ENCODE measurements at regions not wholly inside any gene's neighbourhood (a gene's known extent, or its start where the extent isn't known, plus 50 kb on each side); places are given as distances from the start of the nearest gene placed in this dataset.

DNA sequence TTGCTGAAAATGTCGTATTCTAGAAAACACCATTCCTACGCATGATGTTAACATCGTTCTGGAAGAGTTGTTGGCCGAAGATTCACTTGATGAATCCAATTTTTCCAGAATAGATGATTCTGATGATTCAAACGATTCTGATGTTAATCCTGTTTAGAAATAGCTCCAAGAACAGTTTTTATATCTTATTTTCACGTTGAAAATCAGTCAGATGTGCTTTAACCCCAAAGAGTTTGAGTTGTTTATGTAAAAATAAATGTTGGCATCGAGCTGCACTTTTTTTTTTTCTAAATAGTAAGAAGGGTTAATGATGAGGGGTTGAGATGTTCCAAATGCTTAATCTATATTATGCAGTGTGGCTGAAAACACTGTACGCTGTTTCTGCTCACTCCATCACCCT is 99.9 kb upstream of the LINC00305 start:
- H3K4me1 ChIP-seq (ENCODE audit: control insufficient read depth in 5 of 5, insufficient read depth in 5 of 5, low read length in 5 of 5) = peaks cover 0 to 3% (median 0%) of the 10 kb centered on the region in 5 donors
- no peak overlapping the region for H3K27ac ChIP-seq (ENCODE audit: low read depth, low read length)
- no peak overlapping the region for H3K4me3 ChIP-seq (ENCODE audit: low read depth in 1 of 5, low read length in 5 of 5)
- H3K9me3 ChIP-seq (ENCODE audit: control insufficient read depth in 5 of 5, low read length in 5 of 5) = no peaks in the 10 kb centered on the region
- H3K36me3 ChIP-seq (ENCODE audit: control insufficient read depth in 5 of 5, insufficient read depth in 5 of 5, low read length in 5 of 5) = no peaks in the 10 kb centered on the region
- no peak overlapping the region for H3K9ac ChIP-seq (ENCODE audit: low read length in 5 of 5)
- H3K27me3 ChIP-seq (ENCODE audit: control insufficient read depth in 5 of 5, insufficient read depth in 4 of 5, low read length in 5 of 5) = no peaks in the 10 kb centered on the region

DNA sequence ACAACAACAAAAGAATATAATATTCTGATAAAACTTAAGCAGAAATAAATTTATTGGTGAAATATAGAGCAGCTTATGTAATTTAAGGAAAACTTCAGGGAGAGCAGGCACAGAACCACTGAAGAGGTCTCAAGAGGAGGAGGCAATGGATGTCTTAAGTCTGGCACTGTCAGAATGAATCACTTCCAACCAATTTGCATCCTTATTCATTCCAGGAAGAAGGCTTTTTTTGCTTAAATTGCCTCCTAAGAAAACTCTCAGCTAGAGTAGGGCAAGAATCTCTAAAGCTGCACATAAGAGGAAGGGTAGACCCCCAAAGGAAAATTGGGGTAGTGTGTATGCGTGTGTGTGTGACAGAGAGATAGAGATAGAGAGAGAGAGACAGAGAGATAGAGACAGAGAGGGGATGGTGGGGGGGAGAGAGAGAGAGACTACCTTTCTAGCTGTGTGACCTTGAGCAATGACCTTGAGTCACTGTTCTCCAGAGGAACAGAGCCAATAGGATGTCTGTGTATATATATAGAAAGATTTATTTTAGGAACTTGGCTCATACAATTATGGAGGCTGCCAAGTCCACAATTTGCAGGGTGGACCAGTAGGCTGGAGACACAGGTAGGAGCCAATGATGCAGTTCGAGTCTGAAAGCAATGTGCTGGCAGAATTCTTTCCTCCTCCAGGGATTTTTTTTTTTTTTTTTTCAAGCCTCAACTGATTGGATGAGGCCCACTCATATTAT is 96.4 kb upstream of the LINC00305 start:
- no peaks in the 10 kb centered on the region for H3K36me3 ChIP-seq (ENCODE audit: control insufficient read depth in 5 of 5, insufficient read depth in 5 of 5, low read length in 5 of 5)
- no peak overlapping the region for H3K9ac ChIP-seq (ENCODE audit: low read length in 5 of 5)
- no peak overlapping the region for H3K4me3 ChIP-seq (ENCODE audit: low read depth in 1 of 5, low read length in 5 of 5)
- H3K9me3 ChIP-seq (ENCODE audit: control insufficient read depth in 5 of 5, low read length in 5 of 5) = no peaks in the 10 kb centered on the region
- H3K27ac ChIP-seq (ENCODE audit: low read depth, low read length) = no peak overlapping the region
- peaks cover 0 to 3% (median 0%) of the 10 kb centered on the region in 5 donors for H3K4me1 ChIP-seq (ENCODE audit: control insufficient read depth in 5 of 5, insufficient read depth in 5 of 5, low read length in 5 of 5)
- H3K27me3 ChIP-seq (ENCODE audit: control insufficient read depth in 5 of 5, insufficient read depth in 4 of 5, low read length in 5 of 5) = no peaks in the 10 kb centered on the region

DNA sequence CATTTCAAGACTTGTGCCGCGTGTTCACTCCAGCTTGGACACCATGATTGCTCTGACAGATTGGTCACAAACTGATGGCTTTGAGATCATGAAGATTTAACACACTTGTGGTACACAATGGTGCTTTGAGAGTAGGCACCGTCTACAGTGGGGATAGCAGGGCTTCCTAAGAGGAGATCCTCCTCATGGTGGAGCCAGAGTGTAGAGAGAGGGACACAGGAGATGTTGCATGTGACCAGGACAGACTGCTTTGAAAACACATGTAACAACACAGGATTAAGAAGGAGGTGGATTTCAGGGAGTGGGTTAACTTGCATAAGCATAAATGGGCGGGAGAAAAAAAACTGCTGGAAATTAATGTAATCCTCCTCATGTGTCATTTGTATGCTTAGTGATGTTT is 95.7 kb upstream of the LINC00305 start:
- H3K4me1 ChIP-seq (ENCODE audit: control insufficient read depth in 5 of 5, insufficient read depth in 5 of 5, low read length in 5 of 5) = peaks cover 0 to 3% (median 0%) of the 10 kb centered on the region in 5 donors
- H3K9ac ChIP-seq (ENCODE audit: low read length in 5 of 5) = no peak overlapping the region
- no peak overlapping the region for H3K4me3 ChIP-seq (ENCODE audit: low read depth in 1 of 5, low read length in 5 of 5)
- H3K36me3 ChIP-seq (ENCODE audit: control insufficient read depth in 5 of 5, insufficient read depth in 5 of 5, low read length in 5 of 5) = no peaks in the 10 kb centered on the region
- H3K27me3 ChIP-seq (ENCODE audit: control insufficient read depth in 5 of 5, insufficient read depth in 4 of 5, low read length in 5 of 5) = no peaks in the 10 kb centered on the region
- no peaks in the 10 kb centered on the region for H3K9me3 ChIP-seq (ENCODE audit: control insufficient read depth in 5 of 5, low read length in 5 of 5)
- no peak overlapping the region for H3K27ac ChIP-seq (ENCODE audit: low read depth, low read length)

DNA sequence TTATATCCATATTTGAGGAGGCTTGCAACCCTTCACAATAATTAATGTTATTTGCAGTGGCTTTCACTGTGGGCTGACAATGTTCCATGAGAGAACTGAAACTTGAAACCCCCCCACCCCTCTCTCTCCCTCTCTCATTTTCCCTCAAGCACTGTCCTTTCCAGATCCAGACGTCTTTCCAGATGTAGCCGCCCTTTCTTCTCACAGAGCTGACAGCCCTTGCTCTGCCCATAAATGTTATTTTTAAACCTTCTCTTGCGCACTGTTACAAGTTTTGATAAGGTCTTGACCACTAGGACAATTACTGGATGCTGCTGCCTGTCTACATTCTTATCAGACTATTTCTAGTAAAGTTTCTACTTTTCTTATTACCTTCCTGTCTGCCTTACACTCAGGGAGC is 91.4 kb upstream of the LINC00305 start:
- Histone ChIP-seq H3K4me1 (ENCODE audit: control insufficient read depth in 5 of 5, insufficient read depth in 5 of 5, low read length in 5 of 5) (peaks cover 0 to 3% (median 0%) of the 10 kb centered on the region in 5 donors), H3K9ac (ENCODE audit: low read length in 5 of 5) (no peak overlapping the region), H3K4me3 (ENCODE audit: low read depth in 1 of 5, low read length in 5 of 5) (no peak overlapping the region), H3K27me3 (ENCODE audit: control insufficient read depth in 5 of 5, insufficient read depth in 4 of 5, low read length in 5 of 5) (no peaks in the 10 kb centered on the region), H3K9me3 (ENCODE audit: control insufficient read depth in 5 of 5, low read length in 5 of 5) (no peaks in the 10 kb centered on the region), H3K27ac (ENCODE audit: low read depth, low read length) (no peak overlapping the region), H3K36me3 (ENCODE audit: control insufficient read depth in 5 of 5, insufficient read depth in 5 of 5, low read length in 5 of 5) (no peaks in the 10 kb centered on the region)

DNA sequence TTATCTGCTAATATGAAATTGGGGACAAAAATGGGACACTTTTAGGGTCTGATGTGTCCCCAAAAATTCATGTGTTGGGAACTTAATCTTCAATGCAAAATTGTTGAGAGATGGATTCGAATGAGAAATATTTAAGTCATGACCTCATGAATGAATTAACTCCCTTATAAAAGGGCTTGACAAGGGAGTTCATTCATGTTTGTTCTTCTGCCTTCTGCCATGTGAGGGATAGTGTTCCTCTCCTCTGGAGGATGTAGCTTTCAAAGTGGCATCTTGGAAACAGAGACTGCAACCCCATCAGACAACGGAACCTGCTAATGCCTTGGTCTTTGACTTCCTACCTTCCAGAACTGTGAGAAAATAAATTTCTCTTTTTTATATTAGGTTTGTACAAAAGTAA is 89.2 kb upstream of the LINC00305 start:
- Histone ChIP-seq H3K9me3 (ENCODE audit: control insufficient read depth in 5 of 5, low read length in 5 of 5) (no peaks in the 10 kb centered on the region), H3K4me3 (ENCODE audit: low read depth in 1 of 5, low read length in 5 of 5) (no peak overlapping the region), H3K27ac (ENCODE audit: low read depth, low read length) (no peak overlapping the region)

DNA sequence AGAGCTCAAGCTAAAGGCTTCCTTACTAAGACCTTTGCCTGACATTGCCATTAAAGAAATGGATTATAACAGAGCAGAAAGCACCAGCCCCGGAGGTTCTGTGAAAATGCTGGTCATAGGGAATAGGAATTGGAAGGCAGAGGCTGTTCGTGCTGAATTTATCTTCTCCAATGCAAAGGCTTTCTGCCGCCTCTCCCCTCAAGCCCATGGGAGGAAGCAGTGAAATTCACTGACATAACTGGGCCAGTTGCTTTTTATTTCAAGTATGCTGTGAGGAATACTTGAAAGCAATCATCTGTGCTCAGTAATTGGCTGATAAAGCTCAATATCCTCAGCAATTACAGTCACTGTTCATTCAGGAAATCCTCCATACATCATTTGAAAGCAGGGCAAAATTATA is 85.4 kb upstream of the LINC00305 start:
- H3K4me1 ChIP-seq (ENCODE audit: control insufficient read depth in 5 of 5, insufficient read depth in 5 of 5, low read length in 5 of 5) = no peaks in the 10 kb centered on the region
- H3K27me3 ChIP-seq (ENCODE audit: control insufficient read depth in 5 of 5, insufficient read depth in 4 of 5, low read length in 5 of 5) = no peaks in the 10 kb centered on the region
- H3K9me3 ChIP-seq (ENCODE audit: control insufficient read depth in 5 of 5, low read length in 5 of 5) = peaks cover 0 to 5% (median 0%) of the 10 kb centered on the region in 5 donors
- no peak overlapping the region for H3K9ac ChIP-seq (ENCODE audit: low read length in 5 of 5)
- no peak overlapping the region for H3K4me3 ChIP-seq (ENCODE audit: low read depth in 1 of 5, low read length in 5 of 5)
- no peaks in the 10 kb centered on the region for H3K36me3 ChIP-seq (ENCODE audit: control insufficient read depth in 5 of 5, insufficient read depth in 5 of 5, low read length in 5 of 5)
- H3K27ac ChIP-seq (ENCODE audit: low read depth, low read length) = no peak overlapping the region

More for the DNA sequence above, 89.2 kb upstream of the LINC00305 start:
- H3K4me1 ChIP-seq (ENCODE audit: control insufficient read depth in 5 of 5, insufficient read depth in 5 of 5, low read length in 5 of 5) = no peaks in the 10 kb centered on the region
- no peaks in the 10 kb centered on the region for H3K27me3 ChIP-seq (ENCODE audit: control insufficient read depth in 5 of 5, insufficient read depth in 4 of 5, low read length in 5 of 5)
- H3K9ac ChIP-seq (ENCODE audit: low read length in 5 of 5) = no peak overlapping the region
- no peaks in the 10 kb centered on the region for H3K36me3 ChIP-seq (ENCODE audit: control insufficient read depth in 5 of 5, insufficient read depth in 5 of 5, low read length in 5 of 5)

DNA sequence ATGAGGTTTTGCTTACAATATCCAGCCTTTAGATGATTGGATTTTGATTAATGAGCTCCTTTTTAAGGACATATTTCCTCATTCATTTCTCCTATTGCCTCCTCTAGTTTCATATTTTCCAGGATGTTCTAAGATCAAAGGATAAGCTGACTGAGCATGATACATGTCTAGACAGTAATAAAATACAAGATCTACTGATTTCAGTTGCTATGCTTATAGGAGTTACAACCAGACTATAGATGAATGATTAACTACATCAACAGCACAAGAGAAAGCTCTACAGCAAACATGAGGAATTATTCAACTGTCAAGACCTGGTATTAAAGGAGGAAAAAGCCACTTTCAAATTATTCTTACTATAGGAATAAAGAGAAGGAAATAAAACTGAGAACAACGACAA is 85.0 kb upstream of the LINC00305 start:
- no peak overlapping the region for H3K4me3 ChIP-seq (ENCODE audit: low read depth in 1 of 5, low read length in 5 of 5)
- H3K27ac ChIP-seq (ENCODE audit: low read depth, low read length) = no peak overlapping the region
- no peak overlapping the region for H3K9ac ChIP-seq (ENCODE audit: low read length in 5 of 5)
- H3K36me3 ChIP-seq (ENCODE audit: control insufficient read depth in 5 of 5, insufficient read depth in 5 of 5, low read length in 5 of 5) = no peaks in the 10 kb centered on the region
- H3K9me3 ChIP-seq (ENCODE audit: control insufficient read depth in 5 of 5, low read length in 5 of 5) = peaks cover 0 to 5% (median 0%) of the 10 kb centered on the region in 5 donors
- no peaks in the 10 kb centered on the region for H3K27me3 ChIP-seq (ENCODE audit: control insufficient read depth in 5 of 5, insufficient read depth in 4 of 5, low read length in 5 of 5)
- H3K4me1 ChIP-seq (ENCODE audit: control insufficient read depth in 5 of 5, insufficient read depth in 5 of 5, low read length in 5 of 5) = no peaks in the 10 kb centered on the region

DNA sequence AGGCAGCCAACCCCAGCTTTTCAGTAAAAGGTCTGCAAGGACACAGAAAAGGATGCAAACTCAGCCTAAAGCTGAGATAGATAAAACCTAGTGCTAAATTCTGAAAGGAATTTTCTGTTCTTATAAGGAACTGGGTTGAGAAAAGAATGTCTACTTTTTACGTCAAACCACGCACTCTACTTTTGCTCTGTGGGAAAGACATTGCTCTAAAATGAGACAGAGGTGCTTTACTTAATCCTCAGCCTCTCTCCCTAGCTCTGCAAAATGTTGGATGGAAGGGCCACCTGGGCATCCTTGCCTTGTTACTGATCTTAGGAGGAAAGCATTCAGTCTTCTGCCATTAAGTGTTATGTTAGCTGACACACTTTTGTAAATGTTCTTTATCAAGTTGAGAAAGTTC is 72.1 kb upstream of the LINC00305 start:
- Histone ChIP-seq H3K36me3 (ENCODE audit: control insufficient read depth in 5 of 5, insufficient read depth in 5 of 5, low read length in 5 of 5) (no peaks in the 10 kb centered on the region), H3K4me3 (ENCODE audit: low read depth in 1 of 5, low read length in 5 of 5) (no peak overlapping the region)

DNA sequence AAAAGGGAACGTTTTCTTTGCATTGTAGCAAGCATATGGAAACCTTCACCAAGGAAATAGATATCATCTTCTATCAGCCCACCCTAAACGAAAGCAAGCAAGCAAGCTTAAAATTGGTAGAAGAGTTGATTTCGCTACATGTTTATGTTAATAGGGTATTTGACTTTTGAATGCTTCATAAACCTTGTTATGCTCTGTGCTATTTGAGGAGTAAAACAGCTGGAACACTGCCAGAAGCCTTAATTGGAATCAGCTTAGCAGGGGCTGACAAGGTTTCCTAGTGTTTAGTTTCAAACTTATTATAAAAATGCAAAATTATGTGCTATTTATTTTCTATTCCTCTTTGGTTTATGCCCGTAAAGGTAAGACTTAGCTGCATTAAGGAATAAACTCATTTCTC is 70.6 kb upstream of the LINC00305 start:
- no peak overlapping the region for H3K27ac ChIP-seq (ENCODE audit: low read depth, low read length)

More for the DNA sequence above, 72.1 kb upstream of the LINC00305 start:
- no peak overlapping the region for H3K9ac ChIP-seq (ENCODE audit: low read length in 5 of 5)
- no peak overlapping the region for H3K27ac ChIP-seq (ENCODE audit: low read depth, low read length)
- H3K4me1 ChIP-seq (ENCODE audit: control insufficient read depth in 5 of 5, insufficient read depth in 5 of 5, low read length in 5 of 5) = peaks cover 0 to 5% (median 0%) of the 10 kb centered on the region in 5 donors
- H3K9me3 ChIP-seq (ENCODE audit: control insufficient read depth in 5 of 5, low read length in 5 of 5) = no peaks in the 10 kb centered on the region
- H3K27me3 ChIP-seq (ENCODE audit: control insufficient read depth in 5 of 5, insufficient read depth in 4 of 5, low read length in 5 of 5) = no peaks in the 10 kb centered on the region

DNA sequence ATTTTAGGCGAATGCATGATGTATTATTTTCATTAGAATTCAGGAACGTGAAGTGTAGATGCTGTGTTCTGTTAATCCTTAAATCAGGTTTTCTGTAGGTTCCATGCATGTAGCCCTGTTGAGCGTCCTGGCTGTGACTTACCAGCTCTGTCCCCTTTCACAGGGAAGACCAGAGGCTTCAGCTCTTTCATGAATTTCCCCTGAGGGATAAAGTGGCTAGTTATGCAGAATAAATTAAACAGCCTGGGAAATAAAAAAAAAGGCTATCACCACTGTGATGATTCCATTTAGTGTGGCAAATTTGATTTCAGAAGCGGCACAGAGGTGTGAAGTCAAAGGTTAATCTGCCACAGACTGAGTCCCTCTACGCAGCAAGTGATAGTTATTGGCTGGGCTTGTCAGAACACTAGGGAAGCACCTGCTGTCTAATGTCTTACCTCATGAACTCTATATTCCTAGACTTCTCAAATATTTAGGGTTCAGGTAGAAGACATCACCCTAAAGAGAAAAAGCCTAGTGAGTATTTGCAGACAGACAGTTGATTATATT is 61.6 kb upstream of the LINC00305 start:
- Histone ChIP-seq H3K9me3 (ENCODE audit: control insufficient read depth in 5 of 5, low read length in 5 of 5) (no peaks in the 10 kb centered on the region), H3K9ac (ENCODE audit: low read length in 5 of 5) (no peak overlapping the region), H3K4me3 (ENCODE audit: low read depth in 1 of 5, low read length in 5 of 5) (no peak overlapping the region), H3K27ac (ENCODE audit: low read depth, low read length) (no peak overlapping the region), H3K27me3 (ENCODE audit: control insufficient read depth in 5 of 5, insufficient read depth in 4 of 5, low read length in 5 of 5) (no peaks in the 10 kb centered on the region), H3K4me1 (ENCODE audit: control insufficient read depth in 5 of 5, insufficient read depth in 5 of 5, low read length in 5 of 5) (no peaks in the 10 kb centered on the region), H3K36me3 (ENCODE audit: control insufficient read depth in 5 of 5, insufficient read depth in 5 of 5, low read length in 5 of 5) (no peaks in the 10 kb centered on the region)

More for the DNA sequence above, 70.6 kb upstream of the LINC00305 start:
- Histone ChIP-seq H3K4me3 (ENCODE audit: low read depth in 1 of 5, low read length in 5 of 5) (no peak overlapping the region), H3K36me3 (ENCODE audit: control insufficient read depth in 5 of 5, insufficient read depth in 5 of 5, low read length in 5 of 5) (no peaks in the 10 kb centered on the region), H3K27me3 (ENCODE audit: control insufficient read depth in 5 of 5, insufficient read depth in 4 of 5, low read length in 5 of 5) (no peaks in the 10 kb centered on the region), H3K4me1 (ENCODE audit: control insufficient read depth in 5 of 5, insufficient read depth in 5 of 5, low read length in 5 of 5) (peaks cover 0 to 5% (median 0%) of the 10 kb centered on the region in 5 donors), H3K9ac (ENCODE audit: low read length in 5 of 5) (no peak overlapping the region), H3K9me3 (ENCODE audit: control insufficient read depth in 5 of 5, low read length in 5 of 5) (peaks cover 0 to 4% (median 0%) of the 10 kb centered on the region in 5 donors)
